Hippocampal formation (tissue), 2 donors: ENCODE measurements at regions not wholly inside any gene's neighbourhood (a gene's known extent, or its start where the extent isn't known, plus 50 kb on each side); places are given as distances from the start of the nearest gene placed in this dataset.

Experiments
- DNase-seq, 2 donors: peaks; one replicate each; lab custom pipeline; 2025; lab: John Stamatoyannopoulos, UW

DNA sequence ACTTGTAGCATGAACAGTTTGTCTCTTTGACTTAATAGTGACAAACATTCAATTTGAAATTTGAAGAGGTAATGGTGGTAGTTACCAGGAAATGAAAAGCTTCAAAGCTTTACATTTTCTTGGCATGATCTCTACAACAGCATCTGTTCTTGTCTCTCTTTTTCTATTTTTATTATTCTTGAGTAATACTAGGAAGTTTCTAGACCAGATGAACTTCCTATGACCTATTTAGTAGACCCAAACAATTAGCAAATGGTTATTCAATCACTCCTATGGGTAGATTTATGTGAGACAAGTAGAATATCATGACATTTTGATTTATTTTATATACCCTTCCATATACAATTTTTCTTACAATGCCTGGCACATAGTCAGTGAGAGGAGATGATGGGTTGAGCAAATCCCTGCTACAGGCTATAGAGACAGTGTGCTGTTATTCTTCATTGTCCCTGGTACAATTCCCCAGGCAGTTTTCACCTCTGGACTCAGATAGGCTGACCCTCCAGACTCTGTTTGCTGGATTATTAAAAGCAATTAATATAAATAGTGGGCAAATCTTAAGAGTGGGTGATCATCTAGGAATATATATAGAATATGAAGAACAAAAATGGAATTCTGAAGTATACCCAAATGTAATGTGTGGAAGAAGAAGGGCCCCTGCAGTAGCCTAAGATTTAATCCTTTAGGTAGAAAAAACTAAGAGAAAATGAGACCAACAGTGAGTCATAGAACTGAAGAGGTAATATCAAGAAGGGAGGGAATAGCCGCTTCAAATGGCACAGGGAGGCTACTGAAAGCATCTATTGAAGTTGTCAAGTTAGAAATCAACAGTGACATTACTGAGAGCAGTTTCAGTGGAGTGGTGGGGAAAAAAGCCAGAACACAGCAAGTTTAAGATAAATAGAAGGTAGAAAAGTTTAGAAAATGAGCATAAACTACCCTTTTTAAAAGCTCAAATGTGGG, 512.0 kb downstream of the FOXG1 start:
- DNase-seq, result no peak

DNA sequence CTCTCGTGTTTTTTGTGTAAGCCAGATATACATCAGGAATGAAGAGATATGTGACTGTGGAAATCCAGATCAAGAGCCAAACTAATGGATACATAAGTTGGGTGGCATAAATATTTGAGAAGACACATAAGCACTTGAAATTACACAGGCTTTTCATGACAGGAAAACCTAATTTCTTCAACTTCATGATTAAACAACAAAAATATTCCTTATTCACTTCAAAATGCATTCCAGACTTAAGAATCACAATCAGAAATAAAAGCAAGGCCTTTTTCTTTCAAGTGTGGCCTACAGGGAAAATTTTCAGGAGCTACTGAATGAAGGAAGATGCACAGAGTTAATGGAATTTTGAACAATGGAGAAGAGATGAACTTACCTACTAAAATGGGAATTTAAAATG, 515.6 kb downstream of the FOXG1 start:
- no peak for DNase-seq

DNA sequence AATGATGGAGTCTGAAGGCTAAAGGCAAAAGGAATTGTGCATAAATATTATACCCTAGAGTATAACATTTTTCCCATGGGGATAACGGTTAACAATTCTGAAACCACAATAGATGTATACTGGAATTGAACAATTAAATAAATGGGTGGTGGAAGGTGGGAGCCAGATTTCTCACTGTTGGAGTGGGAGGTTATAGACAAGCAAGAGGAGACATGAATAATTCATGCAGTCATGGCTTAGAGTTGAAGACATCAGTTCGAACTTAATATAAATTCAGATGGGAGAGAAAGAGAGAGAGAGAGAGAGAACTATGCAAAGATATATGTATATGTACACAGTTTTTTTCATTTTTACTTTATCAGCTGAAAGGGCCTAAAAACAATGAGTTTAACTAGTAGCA, 523.9 kb downstream of the FOXG1 start:
- no peak for DNase-seq

DNA sequence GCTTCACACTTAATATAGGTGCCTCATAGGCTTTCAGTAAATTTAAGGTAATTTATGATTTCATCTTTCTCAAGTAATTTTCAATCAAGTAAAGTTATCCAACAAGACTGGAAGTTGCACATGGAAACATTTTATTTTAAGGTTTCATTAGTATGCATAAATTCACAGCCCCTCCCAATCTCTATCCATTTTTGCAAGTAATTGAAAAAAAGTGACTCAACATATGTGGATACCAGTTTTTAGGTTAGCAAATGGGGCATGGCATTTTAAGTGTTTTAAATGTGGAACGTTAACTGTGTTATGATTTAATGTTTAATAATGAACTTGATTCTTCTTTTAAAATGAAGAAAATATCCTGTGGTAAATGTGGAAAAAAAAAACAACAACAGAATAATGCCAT, 532.8 kb downstream of the FOXG1 start:
- no peak for DNase-seq

DNA sequence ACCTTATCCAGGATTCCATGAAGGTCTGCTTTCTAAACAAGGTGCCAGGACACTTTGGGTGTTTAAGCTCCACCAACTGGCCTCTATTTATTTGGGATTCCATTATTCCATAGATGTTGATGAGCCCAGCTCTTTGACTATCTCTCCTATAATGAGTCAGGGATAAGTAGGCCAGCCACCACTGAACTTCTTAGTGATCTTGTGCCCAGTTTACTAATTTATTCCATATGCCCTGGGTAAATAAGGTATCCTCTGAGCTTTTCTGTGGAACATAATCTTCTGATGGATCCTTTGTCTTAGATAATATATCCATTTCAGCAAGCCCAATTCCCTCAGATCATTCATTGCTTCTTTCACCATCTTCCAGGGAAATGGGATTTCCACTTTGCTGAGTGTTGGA, 535.0 kb downstream of the FOXG1 start:
- no peak for DNase-seq

DNA sequence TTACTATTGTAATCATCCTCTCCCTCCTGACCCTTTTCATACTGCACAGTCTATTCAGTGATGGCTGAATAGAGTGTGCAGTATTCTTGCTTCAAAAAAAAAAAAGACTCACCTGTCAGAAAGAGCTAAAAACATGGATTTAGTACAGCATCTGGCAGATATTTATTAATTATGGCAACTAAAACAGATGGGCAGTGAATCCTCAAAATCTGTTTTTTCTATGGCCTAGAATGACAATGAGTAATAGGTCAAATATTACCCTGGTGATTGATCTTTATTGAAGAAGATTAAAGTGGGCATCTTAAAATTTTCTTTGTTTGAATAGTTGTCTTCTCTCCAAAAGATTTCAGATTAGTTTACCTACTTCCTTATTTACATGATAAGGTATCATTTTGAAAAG, 543.6 kb downstream of the FOXG1 start:
- DNase-seq, result no peak

DNA sequence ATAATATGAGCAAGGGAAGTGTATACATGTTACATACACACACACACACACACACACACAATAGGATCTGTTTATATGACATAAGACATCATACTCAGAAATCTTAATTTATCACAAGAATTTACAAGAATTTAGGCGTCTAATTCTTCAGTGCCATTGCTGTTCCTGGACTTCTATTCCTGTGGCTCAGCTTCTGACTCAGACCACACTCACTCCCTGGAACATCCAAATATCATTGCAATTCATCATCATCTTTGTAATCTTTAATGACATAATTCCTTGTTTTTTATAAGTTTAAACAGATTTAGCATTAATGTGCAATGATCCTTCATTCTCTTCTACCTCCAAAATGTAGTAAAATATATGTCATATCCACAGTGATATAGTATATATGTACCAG, 544.2 kb downstream of the FOXG1 start:
- DNase-seq, result no peak

DNA sequence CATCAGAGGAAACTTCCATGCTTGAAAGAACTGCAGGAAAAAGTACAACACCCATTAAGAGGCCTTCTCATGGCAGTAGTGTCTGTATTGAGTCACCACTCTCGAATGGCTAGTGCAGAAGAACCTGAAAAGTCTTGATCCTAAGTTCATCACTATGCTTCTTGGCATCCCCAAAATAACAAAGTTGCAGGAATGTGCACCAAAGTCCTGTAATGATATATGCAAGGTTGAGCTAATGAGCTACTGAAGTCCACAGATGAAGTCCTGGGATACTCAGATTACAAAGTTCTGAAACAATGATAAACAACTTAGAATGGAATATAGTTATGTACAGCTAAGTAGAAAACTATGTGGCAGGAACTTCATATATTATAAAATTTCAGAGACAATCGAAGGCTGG, 545.4 kb downstream of the FOXG1 start:
- DNase-seq, result no peak

DNA sequence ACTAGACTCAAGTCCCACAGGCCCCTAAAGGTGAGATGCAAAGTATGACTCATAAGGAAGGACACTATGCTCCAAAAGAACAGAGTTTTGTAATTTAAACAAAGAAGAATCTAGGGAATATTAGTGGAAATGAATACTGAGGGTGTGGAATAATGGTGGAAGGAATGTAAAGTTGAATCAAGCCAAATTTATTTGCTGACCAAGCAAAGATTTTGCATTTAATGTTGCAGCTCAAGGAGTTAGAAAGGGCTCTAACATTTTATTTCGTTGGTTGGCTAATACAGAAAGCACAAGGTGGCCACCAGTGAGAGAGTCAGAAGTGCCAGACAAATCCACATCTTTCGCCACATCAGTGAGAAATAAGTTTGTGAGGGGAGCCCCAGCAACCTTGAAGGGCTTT, 550.3 kb downstream of the FOXG1 start:
- DNase-seq, result no peak

DNA sequence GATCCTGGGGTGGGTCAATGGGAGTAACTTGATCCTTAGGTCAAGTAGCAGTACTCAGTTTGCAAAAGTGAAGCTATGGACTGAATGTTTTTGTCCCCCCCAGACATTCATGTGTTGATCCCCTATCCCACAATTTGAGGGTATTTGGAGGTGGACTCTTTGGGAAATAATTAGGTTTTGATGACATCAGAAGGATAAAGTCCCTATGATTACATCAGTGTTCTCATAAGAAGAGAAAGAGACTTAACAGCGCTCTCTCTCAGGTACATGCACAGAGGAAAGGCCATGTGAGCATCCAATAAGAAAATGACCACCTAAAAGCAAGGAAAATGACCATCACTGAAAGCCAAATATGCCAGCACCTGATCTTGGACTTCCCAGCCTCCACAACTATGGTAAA, 550.8 kb downstream of the FOXG1 start:
- DNase-seq, result no peak

DNA sequence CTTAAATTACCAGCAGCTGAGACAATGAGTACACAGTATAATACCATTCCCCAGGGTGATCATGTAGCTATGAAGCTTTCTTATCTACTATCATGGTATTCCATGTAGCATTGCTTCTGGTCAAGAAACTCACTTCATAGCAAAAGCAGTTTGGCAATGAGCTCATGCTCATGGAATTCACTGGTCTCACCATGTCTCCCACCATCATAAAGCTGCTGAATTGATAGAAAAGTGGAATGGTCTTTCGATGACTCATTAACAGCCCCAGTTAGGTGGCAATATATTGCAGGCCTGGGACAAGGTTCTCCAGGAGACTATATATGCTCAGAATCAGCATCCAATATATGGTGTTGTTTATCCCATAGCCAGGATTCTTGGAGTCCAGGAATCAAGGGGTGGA, 553.7 kb downstream of the FOXG1 start:
- no peak for DNase-seq

DNA sequence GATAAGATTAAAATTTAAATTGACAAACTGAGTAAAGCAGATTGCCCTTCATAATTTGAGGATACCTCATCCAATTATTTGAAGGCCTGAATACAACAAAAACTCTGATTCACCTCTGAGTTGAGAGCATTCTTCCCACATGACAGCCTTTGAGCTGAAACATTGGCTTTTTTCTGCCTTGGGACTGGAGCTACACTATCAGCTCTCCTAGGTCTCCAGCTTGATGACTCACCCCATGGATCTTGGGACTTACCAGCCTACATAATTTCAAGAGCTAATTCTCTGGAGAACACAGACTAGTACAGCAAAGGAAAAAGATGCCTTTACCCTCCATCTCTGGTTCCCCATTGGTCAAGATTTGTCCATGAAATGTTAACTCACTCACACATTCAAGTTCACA, 555.1 kb downstream of the FOXG1 start:
- DNase-seq, result no peak

DNA sequence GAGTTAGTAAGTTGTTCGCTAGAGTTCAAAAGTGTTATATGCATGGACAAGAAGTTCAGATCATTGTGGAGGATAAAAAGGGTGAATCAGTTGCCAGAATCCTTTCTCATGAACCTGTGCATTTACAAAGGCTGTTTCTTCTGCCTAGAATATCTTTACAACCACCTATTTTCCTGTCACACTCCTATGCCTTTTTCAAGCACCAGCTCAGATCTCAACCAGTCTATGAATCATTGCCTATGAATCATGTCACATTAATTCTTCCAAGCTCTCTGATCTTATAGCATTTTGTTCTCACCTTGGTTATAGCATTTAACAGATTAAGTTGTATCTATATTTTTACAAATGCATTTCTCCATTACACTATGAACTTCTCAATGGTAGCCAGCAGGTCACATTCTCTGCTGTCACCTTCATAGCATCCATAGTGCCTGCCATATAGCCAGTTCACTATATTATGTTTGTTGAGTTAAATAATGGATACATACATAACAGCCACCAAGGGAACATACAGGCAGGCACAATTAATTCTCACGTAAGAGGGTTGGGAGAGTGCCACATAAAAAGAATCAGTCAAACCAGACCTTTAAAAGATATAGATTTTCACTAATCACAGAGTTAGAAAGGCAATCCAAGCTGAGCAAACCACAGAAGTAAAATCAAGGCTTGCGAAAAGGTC, 573.0 kb downstream of the FOXG1 start:
- no peak for DNase-seq

DNA sequence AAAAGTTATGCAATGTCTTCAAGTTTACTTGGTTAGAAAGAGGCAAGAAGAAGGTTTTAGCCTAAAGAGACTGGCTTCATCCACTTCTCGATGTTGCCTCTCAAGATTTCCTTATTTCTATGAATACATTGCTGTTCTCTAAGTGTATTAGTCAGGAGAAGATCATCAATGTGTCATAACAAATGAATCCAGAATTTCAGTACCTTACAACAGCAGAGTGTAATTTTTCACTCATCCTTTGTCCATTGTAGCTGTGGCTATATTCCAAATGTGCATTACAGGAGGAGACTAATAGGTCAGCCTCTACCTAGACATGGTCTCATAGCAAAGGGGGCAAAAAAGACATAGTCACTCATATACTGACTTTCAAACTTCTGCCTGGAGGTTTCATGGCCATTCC, 579.1 kb downstream of the PRKD1 start:
- DNase-seq, result no peak

DNA sequence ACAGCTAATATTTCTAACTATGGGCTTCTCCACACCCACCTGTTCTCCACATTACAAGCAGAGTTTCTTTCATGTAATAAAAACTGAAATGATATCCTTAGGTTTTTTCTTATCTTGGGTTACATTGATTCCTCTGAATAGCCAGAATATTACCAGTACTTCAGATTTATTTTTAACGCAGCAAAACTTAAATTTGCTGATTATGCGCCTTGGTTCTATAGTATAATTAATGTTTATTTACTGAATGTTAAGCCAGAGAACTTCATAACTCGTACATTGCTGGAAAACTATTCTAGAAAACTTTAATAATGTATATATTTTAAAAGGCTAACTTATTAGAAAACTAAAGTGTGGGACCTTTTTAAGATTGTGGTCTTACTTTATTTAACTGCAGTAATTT, 577.2 kb downstream of the PRKD1 start:
- DNase-seq, result no peak

DNA sequence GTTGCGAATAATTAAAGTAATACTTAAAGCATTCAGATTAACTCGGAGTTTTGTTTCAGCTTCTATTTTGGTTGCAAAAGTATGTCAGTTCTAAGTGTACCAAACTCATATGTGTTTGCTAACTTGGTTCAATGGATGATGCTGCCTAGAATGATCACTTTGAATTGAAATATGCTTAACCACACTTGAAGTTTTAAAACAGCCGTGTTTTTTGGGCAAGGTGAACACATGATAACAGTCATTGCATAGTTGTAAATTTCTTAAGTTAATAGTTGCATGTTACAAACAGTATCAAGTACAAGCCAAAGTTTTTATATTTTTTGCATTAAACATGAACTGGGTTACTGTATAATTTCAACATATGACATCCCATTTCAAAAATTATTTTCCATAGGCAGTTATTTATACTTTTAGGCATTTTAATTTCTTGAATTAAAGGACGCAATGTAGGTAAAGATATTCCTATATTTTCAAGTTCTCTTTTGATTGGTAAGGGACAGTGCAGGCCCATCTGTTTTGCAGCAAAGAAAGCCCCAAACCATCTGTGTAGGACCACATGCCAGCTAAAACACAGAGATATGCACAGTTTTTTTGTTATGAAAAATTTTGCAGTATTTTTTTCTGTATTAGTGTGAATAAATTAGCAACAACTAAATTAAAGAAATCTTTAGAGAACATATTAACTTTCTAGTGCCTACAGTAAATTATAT, 575.5 kb downstream of the PRKD1 start:
- peak in 1 of 2 donors; percentile 14 for DNase-seq

DNA sequence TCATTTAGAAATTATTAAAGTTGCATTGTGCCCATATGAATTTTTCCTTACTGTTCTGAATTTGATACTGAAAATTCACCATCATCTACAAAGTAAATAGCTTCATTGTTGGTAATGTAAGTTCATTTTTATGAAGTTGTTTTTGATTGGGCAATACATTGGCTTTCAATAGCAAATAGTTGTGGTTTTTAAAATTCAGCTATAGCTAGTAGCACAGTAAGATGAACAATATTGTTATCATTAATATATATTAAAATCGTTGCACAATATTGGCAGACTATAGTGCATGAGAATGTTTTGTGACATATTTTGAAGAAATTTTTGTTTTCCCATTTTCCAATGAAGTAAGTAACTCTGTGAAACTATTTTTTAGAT, 575.0 kb downstream of the PRKD1 start:
- DNase-seq, result no peak

DNA sequence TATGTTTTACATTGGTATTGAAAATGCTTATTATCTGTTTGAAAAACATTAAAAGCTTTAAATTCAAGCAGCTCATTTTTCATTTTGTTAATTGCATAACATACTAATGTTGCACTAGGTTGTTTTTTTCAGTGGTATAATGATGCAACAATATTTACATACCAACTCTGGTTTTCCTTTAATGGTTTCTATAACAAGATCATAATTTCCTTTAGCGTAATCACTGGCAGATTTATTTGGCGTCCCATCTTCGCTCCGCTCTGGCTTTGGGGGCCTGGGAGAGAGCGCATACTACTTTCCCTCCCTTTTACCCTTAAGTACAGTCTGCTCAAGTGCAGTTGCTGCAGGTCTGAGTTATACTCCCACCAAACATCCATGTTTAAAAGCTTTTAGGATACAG, 574.1 kb downstream of the PRKD1 start:
- DNase-seq, result no peak

DNA sequence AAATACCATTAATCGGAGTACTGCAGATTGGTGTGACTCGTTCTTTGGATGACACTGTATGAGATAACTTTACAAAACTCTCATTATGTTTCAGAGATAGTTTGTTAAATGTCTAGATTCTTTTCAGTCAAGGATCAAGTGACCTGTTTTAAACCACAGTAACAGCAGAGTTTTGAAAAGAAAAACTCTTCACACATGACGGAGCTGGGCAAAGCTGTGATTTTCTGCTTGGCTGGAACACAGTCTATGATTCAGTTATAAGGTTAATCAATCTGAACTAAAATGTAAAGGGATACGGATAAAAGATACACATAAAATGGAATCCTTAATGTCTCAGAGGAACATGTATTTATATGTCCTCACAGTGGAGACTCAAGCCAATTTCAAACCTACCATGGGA, 573.2 kb downstream of the PRKD1 start:
- DNase-seq, result no peak

DNA sequence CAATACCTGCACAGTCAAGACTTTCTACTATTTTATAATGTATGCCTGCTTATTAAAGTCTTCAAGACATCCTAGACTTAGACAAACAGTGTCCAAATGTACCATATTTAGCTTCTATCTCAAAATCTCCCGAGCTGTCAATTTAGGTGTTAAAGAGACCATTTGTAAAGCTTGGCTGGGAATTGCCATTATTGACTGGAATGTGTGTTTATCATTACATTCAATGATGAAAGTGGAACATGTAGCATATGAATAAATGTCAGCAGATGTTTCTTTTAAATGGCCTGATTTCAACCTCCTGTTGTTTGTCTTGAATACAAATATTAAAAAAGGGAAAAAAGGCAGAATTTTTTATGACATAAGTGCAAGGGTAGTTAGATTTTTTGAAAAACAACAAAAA, 572.3 kb downstream of the PRKD1 start:
- DNase-seq, result no peak

DNA sequence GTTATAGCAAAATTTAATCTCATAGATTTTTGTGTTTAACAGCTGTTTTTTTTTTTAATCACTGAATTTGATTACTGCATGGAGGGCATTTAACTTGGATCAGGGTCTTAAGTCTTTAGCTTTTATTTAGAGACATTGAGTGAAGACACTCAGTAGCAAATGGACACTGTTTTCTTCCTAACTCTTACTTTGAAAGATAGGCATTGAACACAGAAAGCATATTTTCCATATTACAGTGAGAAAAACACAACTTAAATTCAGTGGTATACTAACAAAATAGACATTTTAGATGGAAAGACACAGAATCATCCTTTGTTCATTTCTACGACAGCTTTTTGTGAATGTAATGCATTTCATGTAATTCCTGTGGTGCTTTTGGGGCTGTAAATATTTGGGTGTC, 571.8 kb downstream of the PRKD1 start:
- DNase-seq, result no peak

DNA sequence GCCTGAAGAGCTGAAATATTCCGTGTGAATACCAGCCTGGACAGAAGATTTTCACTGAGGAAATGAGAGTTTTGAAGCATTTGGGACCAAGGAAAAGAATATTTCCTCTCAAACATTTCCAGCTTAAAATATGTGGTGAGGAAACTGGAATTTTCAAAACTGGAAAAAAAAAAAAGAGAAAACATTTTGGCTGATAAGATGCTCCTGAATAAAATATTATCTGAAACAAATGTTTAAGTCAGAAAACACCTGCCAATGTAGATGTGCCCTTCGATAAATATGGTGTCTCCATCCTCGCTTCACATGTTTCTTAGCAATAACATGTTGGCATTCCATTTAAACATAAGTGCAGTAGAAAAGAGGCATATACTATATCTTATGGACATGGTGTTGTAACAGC, 567.0 kb downstream of the PRKD1 start:
- no peak for DNase-seq

DNA sequence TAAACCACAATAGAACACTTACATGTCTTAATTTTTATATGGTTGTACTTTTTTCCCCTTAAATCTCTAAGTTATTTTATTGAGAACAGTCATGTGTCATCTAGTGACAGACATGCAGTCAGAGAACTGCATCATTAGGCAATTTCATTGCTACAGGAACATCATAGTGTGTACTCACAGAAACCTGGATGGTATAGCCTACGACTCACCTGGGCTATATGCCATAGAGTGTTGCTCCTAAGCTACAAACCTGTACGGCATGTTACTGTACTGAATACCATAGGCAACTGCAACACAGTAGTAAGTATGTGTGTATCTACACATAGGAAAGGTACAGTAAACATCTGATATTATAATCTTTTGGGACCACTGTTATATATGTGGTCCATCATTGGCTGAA, 557.6 kb downstream of the PRKD1 start:
- no peak for DNase-seq
